ENCODE measurements at regions not wholly inside any gene's neighbourhood (a gene's known extent, or its start where the extent isn't known, plus 50 kb on each side); places are given as distances from the start of the nearest gene placed in this dataset.

DNA sequence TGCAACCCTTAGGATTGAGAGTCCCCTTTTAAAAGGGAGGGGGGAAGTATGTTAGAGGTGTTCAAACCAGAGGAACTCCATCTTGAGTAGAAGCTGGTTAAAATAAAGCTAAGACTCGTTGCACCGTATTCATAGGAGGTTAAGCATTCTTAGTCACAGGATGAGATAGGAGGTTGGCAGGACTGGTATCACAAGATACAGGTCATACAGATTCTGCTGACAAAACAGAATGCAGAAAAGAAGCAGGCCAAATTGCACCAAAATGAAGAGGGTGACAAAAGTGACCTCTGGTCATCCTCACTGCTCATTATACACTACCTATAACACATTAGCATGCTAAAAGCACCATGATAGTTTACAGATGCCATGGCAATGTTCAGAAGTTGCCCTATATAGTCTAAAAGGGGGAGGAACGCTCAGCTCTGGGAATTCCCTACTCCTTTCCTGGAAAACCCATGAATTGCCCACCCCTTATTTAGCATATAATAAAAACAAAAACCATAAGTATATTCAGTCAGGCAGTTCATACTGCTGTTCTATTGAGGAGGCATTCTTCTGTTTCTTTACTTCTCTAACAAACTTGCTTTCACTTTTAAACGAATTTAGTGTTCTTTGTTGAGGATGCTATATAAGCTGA is 192.2 kb upstream of the NDUFV2 start:
- DNase-seq (ENCODE audit: low read depth, low spot score) (no peak), FAIRE-seq (no peak)
- Histone ChIP-seq H3K9me3 (replicated peaks; ENCODE audit: control insufficient read depth, insufficient read depth, low read length) (no peaks in the 10 kb centered on the region), H3K36me3 (ENCODE audit: control insufficient read depth in 2 of 2, extremely low read depth in 1 of 2, insufficient read depth in 2 of 2, low read length in 2 of 2) (no peaks in the 10 kb centered on the region), H2AFZ (ENCODE audit: low read depth, low read length) (no peak overlapping the region), H4K20me1 (replicated peaks; ENCODE audit: control insufficient read depth, extremely low read depth, insufficient read depth, low read length) (no peaks in the 10 kb centered on the region), H3K79me2 (ENCODE audit: control insufficient read depth, insufficient read depth, low read length) (no peaks in the 10 kb centered on the region), H3K4me3 (replicated peaks in 1 of 3; ENCODE audit: insufficient read depth in 1 of 3, low read depth in 1 of 3, low read length in 3 of 3) (no peak overlapping the region), H3K9ac (replicated peaks; ENCODE audit: extremely low read depth, insufficient read depth, low read length) (no peak overlapping the region), H3K9me1 (replicated peaks; ENCODE audit: control insufficient read depth, extremely low read depth, insufficient read depth, low read length) (no peaks in the 10 kb centered on the region), H3K4me2 (ENCODE audit: insufficient read depth, low read length) (no peak overlapping the region), H3K27me3 (ENCODE audit: control insufficient read depth in 2 of 2, insufficient read depth in 2 of 2, low read length in 2 of 2) (no peaks in the 10 kb centered on the region), H3K27ac (ENCODE audit: insufficient read depth, low read depth, low read length) (no peak overlapping the region), H3K4me1 (ENCODE audit: control insufficient read depth, extremely low read depth, insufficient read depth, low read length) (no peaks in the 10 kb centered on the region)
- POLR2A ChIA-PET = no interaction called here
- dilution Hi-C loops (cut with MboI; ENCODE audit: extremely low pct_ligation_motif_present, low sequenced_read_pairs) (no loop called here), intact Hi-C loops (cut with micrococcal nuclease) (no loop called here)
- TF ChIP-seq JUN (IDR thresholded peaks at IDR 0.05; ENCODE audit: borderline replicate concordance, insufficient read depth, insufficient read length, low read depth) = no peak
- no peak for TF ChIP-seq CTCF (IDR thresholded peaks at IDR 0.05; ENCODE audit: extremely low read depth in 1 of 2, insufficient read depth in 1 of 2, low read depth in 1 of 2, low read length in 2 of 2)
- TF ChIP-seq, protein P1, sequence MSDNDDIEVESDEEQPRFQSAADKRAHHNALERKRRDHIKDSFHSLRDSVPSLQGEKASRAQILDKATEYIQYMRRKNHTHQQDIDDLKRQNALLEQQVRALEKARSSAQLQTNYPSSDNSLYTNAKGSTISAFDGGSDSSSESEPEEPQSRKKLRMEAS (IDR thresholded peaks at IDR 0.05; ENCODE audit: insufficient read depth, insufficient read length) = no peak
- TF ChIP-seq POLR2A (IDR thresholded peaks at IDR 0.05; ENCODE audit: low read depth, low read length) = no peak
- TF ChIP-seq POLR2AphosphoS5 (IDR thresholded peaks at IDR 0.05; ENCODE audit: insufficient read depth, low read depth, low read length) = no peak
- no peak for TF ChIP-seq EZH2 (IDR thresholded peaks at IDR 0.05; ENCODE audit: borderline replicate concordance, low read depth, low read length, severe bottlenecking)
- TF ChIP-seq FOS (IDR thresholded peaks at IDR 0.05; ENCODE audit: borderline replicate concordance, insufficient read depth, low read length) = no peak
- TF ChIP-seq GATA2 (IDR thresholded peaks at IDR 0.05; ENCODE audit: insufficient read depth, insufficient read length, low read depth, low read length) = no peak
- TF ChIP-seq MYC (IDR thresholded peaks at IDR 0.05; ENCODE audit: low read depth, low read length) = no peak
- CTCF ChIA-PET = interaction anchor here (1.3 kb wide), 1 partner anchor 43 kb away, joined by 3 read pairs; no protein-coding TSS in a partner anchor
- no TSS peak for BruUV-seq (replicated peaks)
